Nephron progenitor cell (in vitro differentiated cells): ENCODE measurements at regions not wholly inside any gene's neighbourhood (a gene's known extent, or its start where the extent isn't known, plus 50 kb on each side); places are given as distances from the start of the nearest gene placed in this dataset.

Experiments
- DNase-seq: peaks from one replicate; pipeline ENCODE4 v3.0.0; 2021
- H3K27ac Mint-ChIP-seq: 2 replicates; pipeline ENCODE4 v1.8.0; 2021; ENCODE audit warnings: mild to moderate bottlenecking, moderate library complexity, mixed read lengths
- H3K27me3 Mint-ChIP-seq: 2 replicates; pipeline ENCODE4 v1.8.0; 2021; ENCODE audit warnings: mild to moderate bottlenecking, low read depth, mixed read lengths; ENCODE audit not compliant: poor library complexity
- H3K36me3 Mint-ChIP-seq: 2 replicates; pipeline ENCODE4 v1.8.0; 2021; ENCODE audit warnings: low read depth, mixed read lengths
- H3K4me1 Mint-ChIP-seq: 2 replicates; pipeline ENCODE4 v1.8.0; 2021; ENCODE audit warnings: mixed read lengths
- H3K4me3 Mint-ChIP-seq: 2 replicates; pipeline ENCODE4 v1.8.0; 2021; ENCODE audit warnings: mild to moderate bottlenecking, moderate library complexity, mixed read lengths
- H3K9me3 Mint-ChIP-seq: 2 replicates; pipeline ENCODE4 v1.8.0; 2021; ENCODE audit warnings: mild to moderate bottlenecking, moderate library complexity, mixed read lengths
- TF ChIP-seq, protein P1 (sequence below): fragments of 200-600 bp; sonication (generic); IDR thresholded peaks from 2 replicates; pipeline ENCODE4 v1.5.0; 2021; ENCODE audit warnings: antibody characterized with exemption

DNA sequence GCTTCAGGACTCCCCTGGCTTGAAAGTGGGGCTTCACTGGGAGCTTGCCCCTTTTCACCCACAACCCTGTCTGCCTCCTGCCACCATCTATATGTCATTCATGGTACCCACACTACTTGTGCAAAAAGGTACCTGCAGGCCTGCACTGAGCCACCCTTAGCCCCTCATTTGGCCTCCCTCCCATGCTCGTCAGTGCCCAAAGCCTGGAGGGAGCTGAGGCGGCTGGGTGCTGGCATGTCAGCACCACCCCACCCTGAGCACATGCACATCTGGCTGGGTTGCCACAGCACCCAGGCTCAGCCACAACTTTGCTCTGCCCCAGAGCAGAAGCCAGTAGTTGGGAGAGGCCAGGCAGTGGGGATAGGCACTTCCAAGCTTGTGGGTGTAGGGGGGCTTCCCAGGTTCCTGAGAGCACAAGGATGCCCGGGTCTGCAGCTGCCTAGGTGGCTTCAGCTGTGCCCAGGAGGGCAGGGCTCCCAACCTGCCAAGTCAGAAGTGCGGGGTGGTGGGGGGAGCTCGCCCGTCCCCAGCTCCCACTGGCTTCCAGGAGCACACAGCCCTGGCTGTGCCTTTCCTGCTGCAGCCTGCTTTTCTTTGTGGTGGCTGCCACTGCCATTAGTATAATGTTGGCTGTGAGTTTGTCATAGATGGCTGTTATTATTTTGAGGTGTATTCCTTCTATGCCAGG lies 1054.6 kb upstream of the EPHA6 start:
- no peaks in the 10 kb centered on the region for H3K9me3 Mint-ChIP-seq
- no peak overlapping the region for H3K4me3 Mint-ChIP-seq
- H3K4me1 Mint-ChIP-seq = no peaks in the 10 kb centered on the region
- DNase-seq = no peak
- H3K36me3 Mint-ChIP-seq = no peaks in the 10 kb centered on the region
- TF ChIP-seq, protein P1, sequence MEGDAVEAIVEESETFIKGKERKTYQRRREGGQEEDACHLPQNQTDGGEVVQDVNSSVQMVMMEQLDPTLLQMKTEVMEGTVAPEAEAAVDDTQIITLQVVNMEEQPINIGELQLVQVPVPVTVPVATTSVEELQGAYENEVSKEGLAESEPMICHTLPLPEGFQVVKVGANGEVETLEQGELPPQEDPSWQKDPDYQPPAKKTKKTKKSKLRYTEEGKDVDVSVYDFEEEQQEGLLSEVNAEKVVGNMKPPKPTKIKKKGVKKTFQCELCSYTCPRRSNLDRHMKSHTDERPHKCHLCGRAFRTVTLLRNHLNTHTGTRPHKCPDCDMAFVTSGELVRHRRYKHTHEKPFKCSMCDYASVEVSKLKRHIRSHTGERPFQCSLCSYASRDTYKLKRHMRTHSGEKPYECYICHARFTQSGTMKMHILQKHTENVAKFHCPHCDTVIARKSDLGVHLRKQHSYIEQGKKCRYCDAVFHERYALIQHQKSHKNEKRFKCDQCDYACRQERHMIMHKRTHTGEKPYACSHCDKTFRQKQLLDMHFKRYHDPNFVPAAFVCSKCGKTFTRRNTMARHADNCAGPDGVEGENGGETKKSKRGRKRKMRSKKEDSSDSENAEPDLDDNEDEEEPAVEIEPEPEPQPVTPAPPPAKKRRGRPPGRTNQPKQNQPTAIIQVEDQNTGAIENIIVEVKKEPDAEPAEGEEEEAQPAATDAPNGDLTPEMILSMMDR = no peak
- H3K27me3 Mint-ChIP-seq = no peaks in the 10 kb centered on the region
- no peak overlapping the region for H3K27ac Mint-ChIP-seq

DNA sequence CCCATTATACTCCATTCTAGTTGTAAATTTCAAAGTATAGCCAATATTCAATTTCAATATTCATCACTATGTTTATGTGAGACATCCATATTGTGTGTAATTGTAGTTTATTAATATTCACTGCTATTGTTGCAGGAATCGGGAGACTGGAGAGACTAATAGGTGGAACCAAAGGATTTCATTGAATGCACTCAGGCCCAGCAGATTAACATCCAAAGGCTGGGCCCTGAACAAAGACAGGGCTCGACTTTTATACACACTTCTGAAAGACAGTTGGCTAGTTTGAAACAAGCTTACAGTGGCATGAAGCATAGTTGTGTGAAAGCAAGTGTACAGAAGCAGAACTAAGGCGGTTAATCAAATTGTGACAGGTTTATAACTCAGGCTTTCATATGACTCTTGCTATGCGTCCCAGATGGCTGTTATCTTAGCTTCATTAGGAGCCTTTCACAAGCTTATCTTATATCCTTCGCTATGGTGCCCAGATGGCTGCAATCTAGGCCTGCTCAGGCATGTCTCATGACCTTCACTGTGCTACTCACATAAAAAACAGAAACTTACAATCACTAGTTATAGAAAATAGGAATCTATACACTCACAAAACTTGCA lies 1038.8 kb upstream of the EPHA6 start:
- peaks cover 50% of the 10 kb centered on the region for H3K9me3 Mint-ChIP-seq
- H3K36me3 Mint-ChIP-seq = no peaks in the 10 kb centered on the region
- TF ChIP-seq, protein P1 = no peak
- DNase-seq = no peak
- H3K27me3 Mint-ChIP-seq = no peaks in the 10 kb centered on the region
- no peaks in the 10 kb centered on the region for H3K4me1 Mint-ChIP-seq
- H3K27ac Mint-ChIP-seq = no peak overlapping the region
- no peak overlapping the region for H3K4me3 Mint-ChIP-seq

DNA sequence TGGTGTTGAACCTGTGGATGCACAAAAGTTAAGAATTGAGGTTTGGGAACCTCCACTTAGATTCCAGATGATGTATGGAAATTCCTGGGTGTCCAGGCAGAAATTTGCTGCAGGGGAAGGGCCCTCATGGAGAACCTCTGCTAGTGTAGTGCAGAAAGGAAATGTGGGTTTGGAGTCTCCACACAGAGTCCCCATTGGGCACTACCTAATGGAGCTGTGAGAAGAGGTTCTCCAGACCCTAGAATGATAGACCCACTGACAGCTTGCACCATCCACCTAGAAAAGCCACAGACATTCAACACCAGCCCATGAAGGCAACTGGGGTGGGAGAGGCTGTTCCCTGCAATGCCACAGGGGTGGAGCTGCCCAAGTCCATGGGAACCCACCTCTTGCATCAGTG lies 1032.8 kb upstream of the EPHA6 start:
- no peak overlapping the region for H3K4me3 Mint-ChIP-seq
- peaks cover 2% of the 10 kb centered on the region for H3K27me3 Mint-ChIP-seq

DNA sequence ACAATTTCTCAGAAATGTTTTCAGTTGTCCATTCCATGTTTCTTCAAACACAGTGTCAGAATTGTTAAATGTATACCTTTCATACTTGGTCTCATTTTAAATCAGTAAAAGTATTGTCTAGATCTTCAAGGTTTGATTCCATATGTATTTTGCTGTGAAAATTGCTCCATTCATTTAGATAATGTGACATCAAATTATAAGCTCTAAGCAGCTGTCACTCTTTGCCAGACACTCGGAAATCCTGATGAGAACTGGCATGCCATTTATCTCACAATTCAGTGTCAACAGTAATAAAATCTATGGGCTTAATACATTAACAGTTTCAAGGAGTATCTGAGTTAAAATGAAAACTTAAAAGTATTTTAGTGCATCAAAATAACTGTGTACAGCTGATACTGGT lies 1025.3 kb upstream of the EPHA6 start:
- TF ChIP-seq, protein P1 = no peak
- DNase-seq = no peak
- H3K36me3 Mint-ChIP-seq = no peaks in the 10 kb centered on the region
- H3K9me3 Mint-ChIP-seq = no peaks in the 10 kb centered on the region
- H3K27ac Mint-ChIP-seq = no peak overlapping the region
- H3K4me3 Mint-ChIP-seq = no peak overlapping the region
- no peaks in the 10 kb centered on the region for H3K27me3 Mint-ChIP-seq
- no peaks in the 10 kb centered on the region for H3K4me1 Mint-ChIP-seq

More for the DNA sequence above, 1032.8 kb upstream of the EPHA6 start:
- Mint-ChIP-seq H3K4me1 (no peaks in the 10 kb centered on the region), H3K27ac (no peak overlapping the region), H3K9me3 (peaks cover 20% of the 10 kb centered on the region), H3K36me3 (no peaks in the 10 kb centered on the region)
- TF ChIP-seq, protein P1 = no peak
- no peak for DNase-seq

- H3K4me1 Mint-ChIP-seq = no peaks in the 10 kb centered on the region
- H3K27me3 Mint-ChIP-seq = no peaks in the 10 kb centered on the region
- no peaks in the 10 kb centered on the region for H3K36me3 Mint-ChIP-seq
- no peak overlapping the region for H3K4me3 Mint-ChIP-seq
- no peak for DNase-seq
- H3K27ac Mint-ChIP-seq = no peak overlapping the region
- TF ChIP-seq, protein P1 = no peak
- peaks cover under 1% of the 10 kb centered on the region for H3K9me3 Mint-ChIP-seq
These were observed 1017.3 kb upstream of the EPHA6 start for GRCh38 chr3:95797081-95797480.

DNA sequence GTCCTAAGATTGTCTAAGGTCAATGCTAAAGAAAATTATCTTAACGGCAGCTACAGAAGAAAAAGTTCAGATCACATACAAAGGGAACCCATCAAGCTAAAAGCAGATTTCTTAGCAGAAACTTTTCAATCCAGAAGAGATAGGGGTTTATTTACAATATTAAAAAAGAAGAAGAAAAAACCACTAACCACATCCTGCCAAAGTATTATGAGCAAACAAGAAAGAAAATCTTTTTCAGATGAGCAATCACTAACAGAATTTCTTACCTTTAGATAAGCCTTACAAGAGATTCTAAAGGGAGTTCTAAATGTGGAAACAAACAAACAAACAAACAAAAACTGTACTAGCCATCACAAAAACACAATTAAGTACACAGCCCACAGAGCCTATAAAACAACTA lies 1015.8 kb upstream of the EPHA6 start:
- no peak overlapping the region for H3K4me3 Mint-ChIP-seq
- no peak for DNase-seq
- H3K27ac Mint-ChIP-seq = no peak overlapping the region
- H3K4me1 Mint-ChIP-seq = no peaks in the 10 kb centered on the region
- TF ChIP-seq, protein P1 = no peak
- no peaks in the 10 kb centered on the region for H3K36me3 Mint-ChIP-seq
- peaks cover 3% of the 10 kb centered on the region for H3K9me3 Mint-ChIP-seq
- no peaks in the 10 kb centered on the region for H3K27me3 Mint-ChIP-seq
